ENCODE measurements at regions not wholly inside any gene's neighbourhood (a gene's known extent, or its start where the extent isn't known, plus 50 kb on each side); places are given as distances from the start of the nearest gene placed in this dataset.

GRCh38 chr5:82365744-82366228, 87.6 kb upstream of the RPS23 start:
- DNase-seq (ENCODE audit: low read depth in 1 of 2, low spot score in 1 of 2) = no peak
- TF ChIP-seq CTCF (IDR thresholded peaks at IDR 0.05; ENCODE audit: insufficient read depth, low read length) (no peak), POLR2AphosphoS5 (IDR thresholded peaks at IDR 0.05; ENCODE audit: low read depth) (no peak), REST (IDR thresholded peaks at IDR 0.05; ENCODE audit: insufficient replicate concordance, low read depth) (no peak), SPI1 (IDR thresholded peaks at IDR 0.05; ENCODE audit: borderline replicate concordance, low read depth) (no peak), GABPA (IDR thresholded peaks at IDR 0.05; ENCODE audit: low read depth) (no peak)
- Histone ChIP-seq H3K4me3 (replicated peaks; ENCODE audit: insufficient read depth, low read length) (no peak overlapping the region), H3K27me3 (ENCODE audit: insufficient read depth, poor library complexity, severe bottlenecking) (no peaks in the 10 kb centered on the region), H3K27ac (replicated peaks) (no peak overlapping the region)

- no peak for DNase-seq (ENCODE audit: low read depth in 1 of 2, low spot score in 1 of 2)
- Histone ChIP-seq H3K27ac (replicated peaks) (no peak overlapping the region), H3K4me3 (replicated peaks; ENCODE audit: insufficient read depth, low read length) (no peak overlapping the region), H3K27me3 (ENCODE audit: insufficient read depth, poor library complexity, severe bottlenecking) (no peaks in the 10 kb centered on the region)
- TF ChIP-seq POLR2AphosphoS5 (IDR thresholded peaks at IDR 0.05; ENCODE audit: low read depth) = no peak
- no peak for TF ChIP-seq SPI1 (IDR thresholded peaks at IDR 0.05; ENCODE audit: borderline replicate concordance, low read depth)
- TF ChIP-seq GABPA (IDR thresholded peaks at IDR 0.05; ENCODE audit: low read depth) = no peak
- no peak for TF ChIP-seq REST (IDR thresholded peaks at IDR 0.05; ENCODE audit: insufficient replicate concordance, low read depth)
- no peak for TF ChIP-seq CTCF (IDR thresholded peaks at IDR 0.05; ENCODE audit: insufficient read depth, low read length)
Observed at GRCh38 chr5:82365026-82365425, 86.9 kb upstream of the RPS23 start.

- DNase-seq (ENCODE audit: low read depth in 1 of 2, low spot score in 1 of 2) = no peak
- H3K4me3 ChIP-seq (replicated peaks; ENCODE audit: insufficient read depth, low read length) = no peak overlapping the region
- no peak for TF ChIP-seq SPI1 (IDR thresholded peaks at IDR 0.05; ENCODE audit: borderline replicate concordance, low read depth)
- no peak for TF ChIP-seq REST (IDR thresholded peaks at IDR 0.05; ENCODE audit: insufficient replicate concordance, low read depth)
- no peak for TF ChIP-seq POLR2AphosphoS5 (IDR thresholded peaks at IDR 0.05; ENCODE audit: low read depth)
- TF ChIP-seq GABPA (IDR thresholded peaks at IDR 0.05; ENCODE audit: low read depth) = no peak
- TF ChIP-seq CTCF (IDR thresholded peaks at IDR 0.05; ENCODE audit: insufficient read depth, low read length) = no peak
- H3K27ac ChIP-seq (replicated peaks) = no peak overlapping the region
- no peaks in the 10 kb centered on the region for H3K27me3 ChIP-seq (ENCODE audit: insufficient read depth, poor library complexity, severe bottlenecking)
Observed at GRCh38 chr5:82364497-82364896, 86.3 kb upstream of the RPS23 start.

All from HL-60 (cell line).